SU-DHL-6 (cell line): ENCODE measurements at regions not wholly inside any gene's neighbourhood (a gene's known extent, or its start where the extent isn't known, plus 50 kb on each side); places are given as distances from the start of the nearest gene placed in this dataset.

Experiments used
- H2AFZ ChIP-seq: fragments of 200-600 bp; sonication (generic); 2 replicates; pipeline ENCODE4 v1.6.1; 2014; ENCODE audit warnings: low read depth, mild to moderate bottlenecking, moderate library complexity, mixed read lengths, antibody characterized with exemption, low read length; ENCODE audit not compliant: severe bottlenecking
- H3F3A ChIP-seq: fragments of 200-600 bp; shearing (Covaris generic); 2 replicates; pipeline ENCODE4 v1.6.0; 2016; ENCODE audit warnings: antibody characterized with exemption, mild to moderate bottlenecking; ENCODE audit not compliant: insufficient read depth
- H3K27ac ChIP-seq: fragments of 200-600 bp; sonication (generic); 2 replicates; pipeline ENCODE4 v1.5.1; 2016; ENCODE audit warnings: low read depth, mild to moderate bottlenecking, low read length, moderate library complexity, mixed read lengths
- H3K27me3 ChIP-seq: fragments of 200-600 bp; sonication (generic), shearing (Covaris generic); 2 replicates; pipeline ENCODE4 v1.6.0; 2014; ENCODE audit warnings: mild to moderate bottlenecking, low read length
- H3K36me3 ChIP-seq: fragments of 200-600 bp; sonication (generic); 2 replicates; pipeline ENCODE4 v1.6.1; 2014; ENCODE audit warnings: mild to moderate bottlenecking, low read length, mixed read lengths
- H3K4me2 ChIP-seq: fragments of 300-600, 200-600 bp; shearing (Covaris generic), sonication (generic); 2 replicates; pipeline ENCODE4 v1.6.0; 2014; ENCODE audit warnings: low read length, low read depth, mild to moderate bottlenecking; ENCODE audit not compliant: poor library complexity, severe bottlenecking
- H3K4me3 ChIP-seq: fragments of 200-600 bp; sonication (generic); 2 replicates; pipeline ENCODE4 v1.5.1; 2014; ENCODE audit warnings: antibody characterized with exemption, low read length, mild to moderate bottlenecking, mixed read lengths; ENCODE audit not compliant: insufficient read depth, poor library complexity, severe bottlenecking
- H3K79me2 ChIP-seq: fragments of 200-600 bp; sonication (generic); 2 replicates; pipeline ENCODE4 v1.6.1; 2014; ENCODE audit warnings: mild to moderate bottlenecking, low read length, moderate library complexity; ENCODE audit not compliant: insufficient read depth
- H3K9ac ChIP-seq: fragments of 200-600 bp; sonication (generic); 2 replicates; pipeline ENCODE4 v1.7.0; 2014; ENCODE audit warnings: mild to moderate bottlenecking, low read length
- H3K9me2 ChIP-seq: fragments of 200-600 bp; sonication (generic); replicated peaks from 2 replicates; pipeline ENCODE4 v1.6.1; 2014; ENCODE audit warnings: low read length; ENCODE audit not compliant: insufficient read depth
- H3K9me3 ChIP-seq: fragments of 200-600 bp; sonication (generic); 2 replicates; pipeline ENCODE4 v1.6.1; 2014; ENCODE audit warnings: low read length, mixed read lengths; ENCODE audit not compliant: insufficient read depth
- H4K20me1 ChIP-seq: fragments of 200-600 bp; sonication (generic); 2 replicates; pipeline ENCODE4 v1.6.1; 2014; ENCODE audit warnings: low read depth, mild to moderate bottlenecking, antibody characterized with exemption, low read length, moderate library complexity, mixed read lengths
- EZH2phosphoT487 ChIP-seq: fragments of 200-600 bp; sonication (generic), shearing (Covaris generic); conservative IDR thresholded peaks from 2 replicates; pipeline ENCODE4 v1.6.1; 2018; ENCODE audit warnings: mild to moderate bottlenecking, antibody characterized with exemption, low read length, moderate library complexity, mixed read lengths
- TF ChIP-seq, protein P1 (sequence below): fragments of 200-600 bp; sonication (generic); IDR thresholded peaks from one replicate; pipeline ENCODE4 v1.5.1; 2017; ENCODE audit warnings: antibody characterized with exemption, mild to moderate bottlenecking, low read length, moderate library complexity; ENCODE audit not compliant: insufficient read depth, poor library complexity, severe bottlenecking

DNA sequence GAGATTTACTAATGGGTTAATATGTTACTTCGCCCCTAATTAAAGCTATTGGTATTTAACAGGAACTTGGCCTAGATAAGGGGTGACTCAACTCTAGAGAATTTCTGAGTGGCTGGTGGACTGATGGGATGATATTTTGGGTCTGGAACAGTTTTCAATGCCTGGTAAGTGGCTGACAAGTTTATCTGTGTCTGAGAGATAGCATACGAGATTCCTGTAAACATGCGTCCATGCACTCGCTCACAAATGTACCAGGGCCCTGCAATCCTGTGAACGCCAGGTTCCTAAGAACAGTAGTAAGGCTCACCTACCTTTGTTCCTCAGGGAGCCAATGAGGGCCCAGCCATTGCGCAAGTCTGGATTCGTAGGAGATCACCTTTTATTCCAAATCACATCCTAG is 683.8 kb upstream of the ANKRD30A start:
- Histone ChIP-seq H3K9ac (no peak overlapping the region), H3K4me3 (no peak overlapping the region), H3K36me3 (no peaks in the 10 kb centered on the region), H3K9me2 (0 out of 2 replicates have a peak, but pooled peaks cover 6% of the 10 kb centered on the region), H3K9me3 (no peaks in the 10 kb centered on the region), H3K27me3 (no peaks in the 10 kb centered on the region), H2AFZ (no peak overlapping the region), H3K27ac (no peak overlapping the region), H4K20me1 (no peaks in the 10 kb centered on the region), H3F3A (no peaks in the 10 kb centered on the region), H3K79me2 (no peaks in the 10 kb centered on the region), H3K4me2 (no peak overlapping the region)
- no peak for TF ChIP-seq EZH2phosphoT487
- TF ChIP-seq, protein P1, sequence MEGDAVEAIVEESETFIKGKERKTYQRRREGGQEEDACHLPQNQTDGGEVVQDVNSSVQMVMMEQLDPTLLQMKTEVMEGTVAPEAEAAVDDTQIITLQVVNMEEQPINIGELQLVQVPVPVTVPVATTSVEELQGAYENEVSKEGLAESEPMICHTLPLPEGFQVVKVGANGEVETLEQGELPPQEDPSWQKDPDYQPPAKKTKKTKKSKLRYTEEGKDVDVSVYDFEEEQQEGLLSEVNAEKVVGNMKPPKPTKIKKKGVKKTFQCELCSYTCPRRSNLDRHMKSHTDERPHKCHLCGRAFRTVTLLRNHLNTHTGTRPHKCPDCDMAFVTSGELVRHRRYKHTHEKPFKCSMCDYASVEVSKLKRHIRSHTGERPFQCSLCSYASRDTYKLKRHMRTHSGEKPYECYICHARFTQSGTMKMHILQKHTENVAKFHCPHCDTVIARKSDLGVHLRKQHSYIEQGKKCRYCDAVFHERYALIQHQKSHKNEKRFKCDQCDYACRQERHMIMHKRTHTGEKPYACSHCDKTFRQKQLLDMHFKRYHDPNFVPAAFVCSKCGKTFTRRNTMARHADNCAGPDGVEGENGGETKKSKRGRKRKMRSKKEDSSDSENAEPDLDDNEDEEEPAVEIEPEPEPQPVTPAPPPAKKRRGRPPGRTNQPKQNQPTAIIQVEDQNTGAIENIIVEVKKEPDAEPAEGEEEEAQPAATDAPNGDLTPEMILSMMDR, result no peak

DNA sequence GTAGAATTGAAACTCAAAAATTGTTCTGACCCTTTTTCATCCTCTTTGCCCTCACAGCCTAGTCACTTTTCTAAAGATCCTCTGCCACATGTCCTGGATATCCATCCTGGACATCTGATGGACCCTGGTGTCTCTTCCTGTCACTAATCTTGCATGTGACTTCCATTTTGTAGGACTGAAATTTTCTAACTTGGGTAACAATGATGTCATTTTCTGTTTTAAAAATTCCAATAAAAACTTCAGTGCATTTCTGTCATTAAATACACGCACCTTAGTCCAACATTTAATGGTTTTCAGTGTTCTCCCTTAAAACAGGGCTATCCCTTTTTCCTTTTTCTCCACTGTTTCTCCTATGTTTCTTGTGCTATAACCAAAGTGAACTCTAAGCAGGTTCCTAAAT is 684.9 kb upstream of the ANKRD30A start:
- Histone ChIP-seq H3K9ac (no peak overlapping the region), H3K4me3 (no peak overlapping the region), H3K27me3 (no peaks in the 10 kb centered on the region), H3F3A (no peaks in the 10 kb centered on the region), H3K36me3 (no peaks in the 10 kb centered on the region), H3K9me2 (0 out of 2 replicates have a peak, but pooled peaks cover 6% of the 10 kb centered on the region), H4K20me1 (no peaks in the 10 kb centered on the region), H3K27ac (no peak overlapping the region), H3K79me2 (no peaks in the 10 kb centered on the region), H3K9me3 (no peaks in the 10 kb centered on the region), H3K4me2 (no peak overlapping the region), H2AFZ (no peak overlapping the region)
- no peak for TF ChIP-seq EZH2phosphoT487
- TF ChIP-seq, protein P1, result no peak

DNA sequence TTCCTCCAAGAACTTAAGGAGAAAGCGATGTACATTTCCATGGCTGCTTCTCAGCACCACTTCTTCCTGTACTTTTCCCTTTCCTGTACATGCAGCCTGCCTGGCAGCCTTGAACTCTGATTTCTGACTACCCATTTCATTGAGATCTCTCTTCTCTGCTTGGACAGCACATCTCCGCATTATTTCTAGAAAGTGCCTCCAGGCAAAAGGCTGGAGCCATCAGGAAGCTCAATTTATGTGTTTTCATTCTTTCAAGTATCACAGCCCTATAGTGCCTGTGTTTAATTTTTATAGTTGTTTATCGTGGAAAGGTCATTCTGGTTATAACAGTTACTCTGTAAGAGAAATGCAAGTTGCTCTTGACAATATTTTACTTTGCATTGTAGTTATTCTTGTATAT is 688.0 kb upstream of the ANKRD30A start:
- TF ChIP-seq EZH2phosphoT487, result no peak
- TF ChIP-seq, protein P1, result no peak
- Histone ChIP-seq H3F3A (no peaks in the 10 kb centered on the region), H4K20me1 (no peaks in the 10 kb centered on the region), H3K4me3 (no peak overlapping the region), H2AFZ (no peak overlapping the region), H3K36me3 (no peaks in the 10 kb centered on the region), H3K79me2 (no peaks in the 10 kb centered on the region), H3K27ac (no peak overlapping the region), H3K9me2 (0 out of 2 replicates have a peak, but pooled peaks cover 6% of the 10 kb centered on the region), H3K27me3 (no peaks in the 10 kb centered on the region), H3K9me3 (no peaks in the 10 kb centered on the region), H3K4me2 (no peak overlapping the region), H3K9ac (no peak overlapping the region)
